ENCODE measurements at regions not wholly inside any gene's neighbourhood (a gene's known extent, or its start where the extent isn't known, plus 50 kb on each side); places are given as distances from the start of the nearest gene placed in this dataset.

GRCh38 chr16:49012961-49013726 lies 268.5 kb downstream of the CBLN1 start:
- Histone ChIP-seq H3K79me2 (ENCODE audit: control insufficient read depth, low read length) (no peaks in the 10 kb centered on the region), H3K36me3 (ENCODE audit: control insufficient read depth, low read length) (no peaks in the 10 kb centered on the region), H3K27ac (ENCODE audit: low read depth, low read length) (no peak overlapping the region), H3K4me1 (ENCODE audit: control insufficient read depth, low read length) (no peaks in the 10 kb centered on the region), H3K4me3 (ENCODE audit: low read length) (no peak overlapping the region), H4K20me1 (ENCODE audit: control insufficient read depth, insufficient read depth, low read depth, low read length) (no peaks in the 10 kb centered on the region), H3F3A (ENCODE audit: control insufficient read depth, insufficient read depth) (no peaks in the 10 kb centered on the region), H3K27me3 (ENCODE audit: control insufficient read depth, low read length) (no peaks in the 10 kb centered on the region), H3K9me2 (replicated peaks; ENCODE audit: control insufficient read depth, low read length) (no peaks in the 10 kb centered on the region), H3K9me3 (ENCODE audit: control insufficient read depth, insufficient read depth, low read length) (no peaks in the 10 kb centered on the region), H3K4me2 (ENCODE audit: low read length) (no peak overlapping the region)
- no peak for TF ChIP-seq CTCF (IDR thresholded peaks at IDR 0.05; ENCODE audit: low read depth, low read length, poor library complexity, severe bottlenecking)
- no peak for TF ChIP-seq EZH2phosphoT487 (IDR thresholded peaks at IDR 0.05; ENCODE audit: borderline replicate concordance, low read length)

- Histone ChIP-seq H3K9me3 (ENCODE audit: control insufficient read depth, insufficient read depth, low read length) (no peaks in the 10 kb centered on the region), H3K36me3 (ENCODE audit: control insufficient read depth, low read length) (no peaks in the 10 kb centered on the region), H3K79me2 (ENCODE audit: control insufficient read depth, low read length) (no peaks in the 10 kb centered on the region), H3K4me1 (ENCODE audit: control insufficient read depth, low read length) (no peaks in the 10 kb centered on the region), H3K27me3 (ENCODE audit: control insufficient read depth, low read length) (no peaks in the 10 kb centered on the region), H4K20me1 (ENCODE audit: control insufficient read depth, insufficient read depth, low read depth, low read length) (no peaks in the 10 kb centered on the region), H3K27ac (ENCODE audit: low read depth, low read length) (no peak overlapping the region), H3K9me2 (replicated peaks; ENCODE audit: control insufficient read depth, low read length) (no peaks in the 10 kb centered on the region), H3F3A (ENCODE audit: control insufficient read depth, insufficient read depth) (no peaks in the 10 kb centered on the region), H3K4me3 (ENCODE audit: low read length) (no peak overlapping the region), H3K4me2 (ENCODE audit: low read length) (no peak overlapping the region)
- TF ChIP-seq EZH2phosphoT487 (IDR thresholded peaks at IDR 0.05; ENCODE audit: borderline replicate concordance, low read length) = no peak
- no peak for TF ChIP-seq CTCF (IDR thresholded peaks at IDR 0.05; ENCODE audit: low read depth, low read length, poor library complexity, severe bottlenecking)
Measured at GRCh38 chr16:49011901-49012300, 269.7 kb downstream of the CBLN1 start.

GRCh38 chr16:49010879-49011278 lies 270.8 kb downstream of the CBLN1 start:
- Histone ChIP-seq H3K79me2 (ENCODE audit: control insufficient read depth, low read length) (no peaks in the 10 kb centered on the region), H3K4me2 (ENCODE audit: low read length) (no peak overlapping the region), H3K27ac (ENCODE audit: low read depth, low read length) (no peak overlapping the region), H3K4me1 (ENCODE audit: control insufficient read depth, low read length) (no peaks in the 10 kb centered on the region), H3K27me3 (ENCODE audit: control insufficient read depth, low read length) (no peaks in the 10 kb centered on the region), H3F3A (ENCODE audit: control insufficient read depth, insufficient read depth) (no peaks in the 10 kb centered on the region), H3K9me3 (ENCODE audit: control insufficient read depth, insufficient read depth, low read length) (no peaks in the 10 kb centered on the region), H3K4me3 (ENCODE audit: low read length) (no peak overlapping the region), H3K9me2 (replicated peaks; ENCODE audit: control insufficient read depth, low read length) (no peaks in the 10 kb centered on the region), H4K20me1 (ENCODE audit: control insufficient read depth, insufficient read depth, low read depth, low read length) (no peaks in the 10 kb centered on the region), H3K36me3 (ENCODE audit: control insufficient read depth, low read length) (no peaks in the 10 kb centered on the region)
- no peak for TF ChIP-seq EZH2phosphoT487 (IDR thresholded peaks at IDR 0.05; ENCODE audit: borderline replicate concordance, low read length)
- no peak for TF ChIP-seq CTCF (IDR thresholded peaks at IDR 0.05; ENCODE audit: low read depth, low read length, poor library complexity, severe bottlenecking)
